Left ventricle myocardium superior (tissue), 1 donor: ENCODE measurements at regions not wholly inside any gene's neighbourhood (a gene's known extent, or its start where the extent isn't known, plus 50 kb on each side); places are given as distances from the start of the nearest gene placed in this dataset.
"Not testable (repeated sequence)": the region's sequence is repeated elsewhere in the genome, so short reads cannot be mapped to it uniquely, and the experiment has no call there.

Source experiments
- ATAC-seq: fragments of 200-7000 bp; cut with Tn5 transposase; one replicate; pipeline ENCODE4 v1.9.1; 2020; ENCODE audit warnings: mild to moderate bottlenecking, moderate library complexity
- DNase-seq: peaks from one replicate; pipeline ENCODE4 v3.0.0-alpha.2; 2020
- intact Hi-C: fragments of 100-400 bp; cut with micrococcal nuclease; formaldehyde crosslinking; loops from one replicate; pipeline ENCODE4 v1.11.0; 2022
- donor health status: DM: no; HTN: yes; CAD: no; lungs with severe emphysema.

GRCh38 chr14:85037411-85037810 lies 492.5 kb upstream of the FLRT2 start:
- DNase-seq (no peak), ATAC-seq (no peak)
- intact Hi-C loops: no loop called here

GRCh38 chr14:85038526-85039352 lies 491.2 kb upstream of the FLRT2 start:
- DNase-seq (no peak), ATAC-seq (no peak)
- intact Hi-C loops: no loop called here

- no peak for ATAC-seq
- intact Hi-C loops: no loop called here
These were observed 490.7 kb upstream of the FLRT2 start for GRCh38 chr14:85039353-85039626.

GRCh38 chr14:85040046-85040685 lies 489.8 kb upstream of the FLRT2 start:
- ATAC-seq (no peak), DNase-seq (no peak)
- intact Hi-C loops: no loop called here

More at GRCh38 chr14:85039353-85039626, 490.7 kb upstream of the FLRT2 start:
- no peak for DNase-seq

GRCh38 chr14:85041618-85042017 lies 488.3 kb upstream of the FLRT2 start:
- ATAC-seq (no peak), DNase-seq (no peak)
- intact Hi-C loops: no loop called here

GRCh38 chr14:85042301-85042700 lies 487.6 kb upstream of the FLRT2 start:
- DNase-seq: no peak
- ATAC-seq: no peak
- intact Hi-C loops: no loop called here

GRCh38 chr14:85050180-85050579 lies 479.8 kb upstream of the FLRT2 start:
- intact Hi-C loops: no loop called here
- ATAC-seq (no peak), DNase-seq (no peak)

- intact Hi-C loops: no loop called here
- ATAC-seq: no peak
- no peak for DNase-seq
These were observed 477.3 kb upstream of the FLRT2 start for GRCh38 chr14:85052646-85053045.

- ATAC-seq (no peak), DNase-seq (no peak)
- intact Hi-C loops: no loop called here
These were observed 475.8 kb upstream of the FLRT2 start for GRCh38 chr14:85054178-85054577.

GRCh38 chr14:85056267-85056666 lies 473.7 kb upstream of the FLRT2 start:
- peak; percentile 29 for ATAC-seq
- intact Hi-C loops: no loop called here
- no peak for DNase-seq

- ATAC-seq (no peak), DNase-seq (no peak)
- intact Hi-C loops: no loop called here
These were observed 472.7 kb upstream of the FLRT2 start for GRCh38 chr14:85057221-85057620.

GRCh38 chr14:85058150-85058549 lies 471.8 kb upstream of the FLRT2 start:
- ATAC-seq (no peak), DNase-seq (no peak)
- intact Hi-C loops: no loop called here

GRCh38 chr14:85060121-85060520 lies 469.8 kb upstream of the FLRT2 start:
- no peak for DNase-seq
- no peak for ATAC-seq
- intact Hi-C loops: no loop called here

GRCh38 chr14:85061256-85061655 lies 468.7 kb upstream of the FLRT2 start:
- ATAC-seq (no peak), DNase-seq (no peak)
- intact Hi-C loops: no loop called here

GRCh38 chr14:85063747-85064146 lies 466.2 kb upstream of the FLRT2 start:
- no peak for ATAC-seq

GRCh38 chr14:85071447-85071846 lies 458.5 kb upstream of the FLRT2 start:
- ATAC-seq: no peak
- no peak for DNase-seq
- intact Hi-C loops: no loop called here

More at GRCh38 chr14:85063747-85064146, 466.2 kb upstream of the FLRT2 start:
- DNase-seq: no peak
- intact Hi-C loops: no loop called here

- intact Hi-C loops: no loop called here
- ATAC-seq (no peak), DNase-seq (no peak)
These were observed 455.0 kb upstream of the FLRT2 start for GRCh38 chr14:85074955-85075354.

GRCh38 chr14:85075694-85076476 lies 454.1 kb upstream of the FLRT2 start:
- intact Hi-C loops: no loop called here
- ATAC-seq: no peak
- no peak for DNase-seq

GRCh38 chr14:85077716-85078115 lies 452.2 kb upstream of the FLRT2 start:
- ATAC-seq, DNase-seq, intact Hi-C loops: not testable (repeated sequence)
